HepG2 (cell line): ENCODE measurements at regions not wholly inside any gene's neighbourhood (a gene's known extent, or its start where the extent isn't known, plus 50 kb on each side); places are given as distances from the start of the nearest gene placed in this dataset.

ENCODE experiments used
- ATAC-seq: fragments of 200-7000 bp; cut with Tn5 transposase; 3 replicates; pipeline ENCODE4 v1.9.1; 2020; ENCODE audit warnings: mild to moderate bottlenecking, moderate library complexity
- BruUV-seq: library from RNA; stranded (reverse); fragments of 400-500 nt; replicated peaks from 2 replicates; lab custom pipeline; 2021; lab: Mats Ljungman, UMichigan
- CTCF ChIA-PET: fragments of 300-600 bp; formaldehyde crosslinking; extraction: SDS; loops from one replicate; lab custom pipeline; 2021; ENCODE audit warnings: low total read pairs, inconsistent platforms, low intra/inter-chr PET ratio; lab: Yijun Ruan, JAX
- POLR2A ChIA-PET: fragments of 350-600 bp; sonication (Branson Sonifier 250); formaldehyde crosslinking; loops from one replicate; lab custom pipeline; 2020; ENCODE audit warnings: antibody characterized with exemption, inconsistent platforms; lab: Yijun Ruan, JAX
- DNase-seq: peaks from one replicate; pipeline ENCODE4 v3.0.0-alpha.2; 2015; ENCODE audit warnings: low spot score
- FAIRE-seq: peaks from 3 replicates; lab custom pipeline; 2011; peaks lifted over from hg19 to GRCh38; lab: Jason Lieb, UNC
- H2AFZ ChIP-seq: one replicate; pipeline ENCODE4 v1.6.1; 2011; ENCODE audit warnings: low read length, inconsistent platforms
- H3K27ac ChIP-seq: fragments of 300-600 bp; 3 replicates; pipeline ENCODE4 v1.8.0; 2011; ENCODE audit warnings: mixed run types, mild to moderate bottlenecking, mixed read lengths, low read length, inconsistent platforms; ENCODE audit not compliant: insufficient read depth; ENCODE audit errors: extremely low read length
- H3K27me3 ChIP-seq, 2 experiments: fragments of 200-600 bp in 1 of 2; 2 replicates in 1 of 2; 3 replicates in 1 of 2; pipeline versions ENCODE4 v1.6.0 to v1.8.0; 2011; ENCODE audit warnings: low read length in 2 of 2, mild to moderate bottlenecking in 2 of 2, moderate library complexity in 2 of 2, inconsistent platforms in 1 of 2; ENCODE audit not compliant: insufficient read depth in 2 of 2, control insufficient read depth in 1 of 2
- H3K36me3 ChIP-seq, 2 experiments: fragments of 200-600 bp in 1 of 2; replicated peaks in 1 of 2; 2 replicates in 1 of 2; 3 replicates in 1 of 2; pipeline versions ENCODE4 v1.5.1 to v1.8.0; 2011; ENCODE audit warnings: low read length in 2 of 2, inconsistent platforms in 1 of 2; ENCODE audit not compliant: insufficient read depth in 2 of 2, control insufficient read depth in 1 of 2
- H3K4me1 ChIP-seq: 2 replicates; pipeline ENCODE4 v1.5.1; 2012; ENCODE audit warnings: low read length, inconsistent platforms; ENCODE audit not compliant: insufficient read depth
- H3K4me2 ChIP-seq: 2 replicates; pipeline ENCODE4 v1.6.0; 2011; ENCODE audit warnings: low read depth, low read length, inconsistent platforms
- H3K4me3 ChIP-seq, 3 experiments: fragments of 200-600 bp in 1 of 3; sonication (generic), shearing (Covaris generic) in 1 of 3; replicated peaks in 1 of 3; 2 replicates each; pipeline ENCODE4 v1.5.1; 2011 to 2016; ENCODE audit warnings: low read length in 3 of 3, inconsistent platforms in 2 of 3, low read depth in 2 of 3, mild to moderate bottlenecking in 2 of 3, control low read depth in 1 of 3, mixed read lengths in 1 of 3; ENCODE audit not compliant: insufficient read depth in 1 of 3
- H3K79me2 ChIP-seq: one replicate; pipeline ENCODE4 v1.6.1; 2011; ENCODE audit warnings: low read length, inconsistent platforms; ENCODE audit not compliant: insufficient read depth
- H3K9ac ChIP-seq: 2 replicates; pipeline ENCODE4 v1.6.0; 2011; ENCODE audit warnings: mild to moderate bottlenecking, low read depth, low read length, inconsistent platforms; ENCODE audit not compliant: insufficient read depth
- H3K9me3 ChIP-seq: 2 replicates; pipeline ENCODE4 v1.5.1; 2012; ENCODE audit warnings: mild to moderate bottlenecking, low read length
- H4K20me1 ChIP-seq: 2 replicates; pipeline ENCODE4 v1.6.0; 2011; ENCODE audit warnings: inconsistent platforms, mild to moderate bottlenecking, low read length, moderate library complexity; ENCODE audit not compliant: insufficient read depth
- CBX5 ChIP-seq: sonication (generic); formaldehyde crosslinking; IDR thresholded peaks from 2 replicates; pipeline ENCODE4 v1.4.0; 2020; ENCODE audit warnings: missing genetic modification reagents, borderline replicate concordance
- KAT2B ChIP-seq: fragments of 150-350 bp; IDR thresholded peaks from 2 replicates; pipeline ENCODE4 v1.6.1; 2014; ENCODE audit warnings: low read depth, low read length, borderline replicate concordance
- KMT2A ChIP-seq: sonication (generic); formaldehyde crosslinking; IDR thresholded peaks from 2 replicates; pipeline ENCODE4 v1.4.0; 2020; ENCODE audit warnings: missing genetic modification reagents
- SMAD1 ChIP-seq: sonication (generic); formaldehyde crosslinking; IDR thresholded peaks from 2 replicates; pipeline ENCODE4 v1.4.0; 2020; ENCODE audit warnings: missing genetic modification reagents, low read depth, mild to moderate bottlenecking, borderline replicate concordance
- SP1 ChIP-seq, 2 experiments: fragments of 450-650 bp in 1 of 2; sonication (generic) in 1 of 2; formaldehyde crosslinking in 1 of 2; IDR thresholded peaks; 2 replicates each; pipeline versions ENCODE4 v1.4.0 to v1.6.1; 2016 to 2020; ENCODE audit warnings: missing genetic modification reagents in 1 of 2
- XBP1 ChIP-seq: sonication (generic); formaldehyde crosslinking; IDR thresholded peaks from 2 replicates; pipeline ENCODE4 v1.5.0; 2020; ENCODE audit warnings: missing genetic modification reagents
- ZNF468 ChIP-seq: sonication (generic); formaldehyde crosslinking; IDR thresholded peaks from 2 replicates; pipeline ENCODE4 v1.8.0; 2022; ENCODE audit warnings: mild to moderate bottlenecking, moderate library complexity, missing genetic modification reagents
- ZNF614 ChIP-seq: IDR thresholded peaks from 2 replicates; pipeline ENCODE4 v1.6.1; 2018; ENCODE audit warnings: missing biosample characterization, missing genetic modification reagents, inconsistent platforms, borderline replicate concordance
- ZNF766 ChIP-seq: sonication (generic); formaldehyde crosslinking; IDR thresholded peaks from 2 replicates; pipeline ENCODE4 v1.5.0; 2020; ENCODE audit warnings: missing genetic modification reagents, borderline replicate concordance
- WGBS: methylation state at CpG from one replicate; pipeline ENCODE4 v1.1.6; 2017; ENCODE audit warnings: low lambda C conversion rate; 5-methylcytosine and 5-hydroxymethylcytosine counted together
- in situ Hi-C: cut with HindIII; loops from 2 replicates; pipeline ENCODE4 v1.10.0; 2017; ENCODE audit warnings: low pct_unique_long_range_greater_than_20kb; ENCODE audit not compliant: extremely low pct_ligation_motif_present
- intact Hi-C: fragments of 100-400 bp; cut with micrococcal nuclease; formaldehyde crosslinking; loops from one replicate; pipeline ENCODE4 v1.10.0; 2022; ENCODE audit not compliant: unreplicated experiment
- TF ChIP-seq, protein P1 (sequence below): sonication (generic); formaldehyde crosslinking; IDR thresholded peaks from 2 replicates; pipeline ENCODE4 v1.8.1; 2022; ENCODE audit warnings: low read depth, mild to moderate bottlenecking, missing genetic modification reagents
- TF ChIP-seq, protein P2 (sequence below): sonication (generic); formaldehyde crosslinking; IDR thresholded peaks from 2 replicates; pipeline ENCODE4 v1.9.0; 2021; ENCODE audit warnings: missing genetic modification reagents, borderline replicate concordance
- TF ChIP-seq, protein P3 (sequence below): sonication (generic); formaldehyde crosslinking; IDR thresholded peaks from 2 replicates; pipeline ENCODE4 v1.4.0; 2020; ENCODE audit warnings: missing genetic modification reagents, low read depth, mild to moderate bottlenecking, borderline replicate concordance

DNA sequence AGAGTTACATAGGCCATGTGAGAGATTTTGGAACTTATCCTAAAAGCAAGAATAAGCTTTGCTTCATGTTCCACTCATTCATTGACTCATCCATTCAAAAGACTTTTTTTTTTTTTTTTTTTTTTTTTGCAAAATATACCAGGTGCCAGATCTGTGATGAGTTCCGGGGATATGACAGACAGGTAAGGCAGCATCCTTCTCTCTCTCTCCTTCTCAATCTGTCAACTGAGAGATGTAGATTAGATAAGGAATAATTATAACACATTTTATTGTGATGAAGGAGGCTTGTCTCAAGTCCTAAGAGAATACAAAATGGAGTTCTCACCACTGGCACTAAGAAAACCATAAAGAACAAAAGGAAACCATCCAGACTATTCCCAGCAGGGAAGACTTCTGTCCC is 190.2 kb upstream of the CPEB2 start:
- CTCF ChIA-PET: no interaction called here
- no peaks in the 10 kb centered on the region for H3K36me3 ChIP-seq

DNA sequence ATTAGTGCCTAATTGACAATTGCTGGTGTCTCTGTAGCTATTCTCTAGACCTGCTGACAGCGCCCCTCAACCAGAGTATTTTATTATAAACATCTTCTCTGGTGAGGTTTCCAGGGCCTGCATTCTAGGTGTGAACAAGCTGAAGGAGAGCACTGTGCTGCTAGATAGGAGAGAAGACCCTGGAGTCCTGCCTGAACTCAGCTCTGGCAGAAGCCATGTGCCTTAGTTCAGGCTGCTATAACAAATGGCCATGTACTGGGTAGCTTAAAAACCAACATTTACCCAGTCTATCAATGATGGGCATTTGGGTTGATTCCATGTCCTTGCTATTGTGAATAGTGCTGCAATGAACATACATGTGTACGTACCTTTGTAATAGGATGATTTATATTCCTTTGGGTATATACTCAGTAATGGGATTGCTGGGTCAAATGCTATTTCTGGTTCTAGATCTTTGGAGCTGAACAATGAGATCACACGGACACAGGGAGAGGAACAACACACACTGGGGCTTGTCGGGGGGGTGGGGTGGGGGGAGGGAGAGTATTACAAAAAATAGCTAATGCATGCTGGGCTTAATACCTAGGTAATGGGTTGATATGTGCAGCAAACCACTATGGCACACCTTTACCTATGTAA is 185.5 kb upstream of the CPEB2 start:
- no peaks in the 10 kb centered on the region for H3K36me3 ChIP-seq
- BruUV-seq: no TSS peak
- H4K20me1 ChIP-seq: no peaks in the 10 kb centered on the region
- intact Hi-C loops (no loop called here), in situ Hi-C loops (no loop called here)
- H3K4me1 ChIP-seq: no peaks in the 10 kb centered on the region
- no peak overlapping the region for H3K9ac ChIP-seq
- DNase-seq (no peak), ATAC-seq (no peak), FAIRE-seq (no peak)
- H3K4me3 ChIP-seq: no peak overlapping the region
- H3K9me3 ChIP-seq: 0 out of 2 replicates have a peak, but pooled peaks cover 15% of the 10 kb centered on the region
- no peak overlapping the region for H3K27ac ChIP-seq
- H3K27me3 ChIP-seq: no peaks in the 10 kb centered on the region
- CTCF ChIA-PET: no interaction called here
- H3K79me2 ChIP-seq: no peaks in the 10 kb centered on the region
- 28% methylated on average over 4 of the region's 4 CpGs for WGBS
- no peak overlapping the region for H2AFZ ChIP-seq
- POLR2A ChIA-PET: no interaction called here
- no peak overlapping the region for H3K4me2 ChIP-seq
- no peak for TF ChIP-seq KMT2A (CRISPR knock-in tag)
- no peak for TF ChIP-seq CBX5 (CRISPR knock-in tag)
- no peak for TF ChIP-seq KAT2B
- TF ChIP-seq, protein P1, sequence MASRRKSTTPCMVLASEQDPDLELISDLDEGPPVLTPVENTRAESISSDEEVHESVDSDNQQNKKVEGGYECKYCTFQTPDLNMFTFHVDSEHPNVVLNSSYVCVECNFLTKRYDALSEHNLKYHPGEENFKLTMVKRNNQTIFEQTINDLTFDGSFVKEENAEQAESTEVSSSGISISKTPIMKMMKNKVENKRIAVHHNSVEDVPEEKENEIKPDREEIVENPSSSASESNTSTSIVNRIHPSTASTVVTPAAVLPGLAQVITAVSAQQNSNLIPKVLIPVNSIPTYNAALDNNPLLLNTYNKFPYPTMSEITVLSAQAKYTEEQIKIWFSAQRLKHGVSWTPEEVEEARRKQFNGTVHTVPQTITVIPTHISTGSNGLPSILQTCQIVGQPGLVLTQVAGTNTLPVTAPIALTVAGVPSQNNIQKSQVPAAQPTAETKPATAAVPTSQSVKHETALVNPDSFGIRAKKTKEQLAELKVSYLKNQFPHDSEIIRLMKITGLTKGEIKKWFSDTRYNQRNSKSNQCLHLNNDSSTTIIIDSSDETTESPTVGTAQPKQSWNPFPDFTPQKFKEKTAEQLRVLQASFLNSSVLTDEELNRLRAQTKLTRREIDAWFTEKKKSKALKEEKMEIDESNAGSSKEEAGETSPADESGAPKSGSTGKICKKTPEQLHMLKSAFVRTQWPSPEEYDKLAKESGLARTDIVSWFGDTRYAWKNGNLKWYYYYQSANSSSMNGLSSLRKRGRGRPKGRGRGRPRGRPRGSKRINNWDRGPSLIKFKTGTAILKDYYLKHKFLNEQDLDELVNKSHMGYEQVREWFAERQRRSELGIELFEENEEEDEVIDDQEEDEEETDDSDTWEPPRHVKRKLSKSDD (CRISPR knock-in tag): no peak
- no peak for TF ChIP-seq SP1 (IDR thresholded peaks at IDR 0.05)
- no peak for TF ChIP-seq SP1 (CRISPR knock-in tag; IDR thresholded peaks at IDR 0.05)
- TF ChIP-seq SMAD1 (CRISPR knock-in tag): no peak
- TF ChIP-seq ZNF468: no peak
- TF ChIP-seq, protein P2, sequence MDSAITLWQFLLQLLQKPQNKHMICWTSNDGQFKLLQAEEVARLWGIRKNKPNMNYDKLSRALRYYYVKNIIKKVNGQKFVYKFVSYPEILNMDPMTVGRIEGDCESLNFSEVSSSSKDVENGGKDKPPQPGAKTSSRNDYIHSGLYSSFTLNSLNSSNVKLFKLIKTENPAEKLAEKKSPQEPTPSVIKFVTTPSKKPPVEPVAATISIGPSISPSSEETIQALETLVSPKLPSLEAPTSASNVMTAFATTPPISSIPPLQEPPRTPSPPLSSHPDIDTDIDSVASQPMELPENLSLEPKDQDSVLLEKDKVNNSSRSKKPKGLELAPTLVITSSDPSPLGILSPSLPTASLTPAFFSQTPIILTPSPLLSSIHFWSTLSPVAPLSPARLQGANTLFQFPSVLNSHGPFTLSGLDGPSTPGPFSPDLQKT (CRISPR knock-in tag): no peak
- no peak for TF ChIP-seq XBP1 (CRISPR knock-in tag)
- no peak for TF ChIP-seq ZNF614 (CRISPR knock-in tag)
- TF ChIP-seq, protein P3, sequence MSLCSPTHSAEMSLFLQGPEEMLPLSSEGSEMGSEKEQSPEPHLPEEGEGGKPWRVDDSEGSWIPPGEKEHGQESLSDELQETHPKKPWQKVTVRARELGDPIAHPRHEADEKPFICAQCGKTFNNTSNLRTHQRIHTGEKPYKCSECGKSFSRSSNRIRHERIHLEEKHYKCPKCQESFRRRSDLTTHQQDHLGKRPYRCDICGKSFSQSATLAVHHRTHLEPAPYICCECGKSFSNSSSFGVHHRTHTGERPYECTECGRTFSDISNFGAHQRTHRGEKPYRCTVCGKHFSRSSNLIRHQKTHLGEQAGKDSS (CRISPR knock-in tag): no peak

More for the DNA sequence above, 190.2 kb upstream of the CPEB2 start:
- H3K9ac ChIP-seq: no peak overlapping the region
- ATAC-seq (no peak), FAIRE-seq (no peak), DNase-seq (no peak)
- in situ Hi-C loops: no loop called here
- intact Hi-C loops: no loop called here
- H3K4me2 ChIP-seq: no peak overlapping the region
- H2AFZ ChIP-seq: no peak overlapping the region
- no TSS peak for BruUV-seq
- WGBS: 32% methylated on average over 1 of the region's 1 CpG
- no peaks in the 10 kb centered on the region for H3K79me2 ChIP-seq
- H3K4me3 ChIP-seq: no peak overlapping the region
- peaks cover 34% of the 10 kb centered on the region for H3K9me3 ChIP-seq
- H3K4me1 ChIP-seq: no peaks in the 10 kb centered on the region
- H3K27ac ChIP-seq: no peak overlapping the region
- no peaks in the 10 kb centered on the region for H4K20me1 ChIP-seq
- POLR2A ChIA-PET: no interaction called here
- no peaks in the 10 kb centered on the region for H3K27me3 ChIP-seq
- TF ChIP-seq ZNF766 (CRISPR knock-in tag): no peak
